SK-N-SH (cell line): ENCODE measurements at regions not wholly inside any gene's neighbourhood (a gene's known extent, or its start where the extent isn't known, plus 50 kb on each side); places are given as distances from the start of the nearest gene placed in this dataset.
"Not testable (repeated sequence)": the region's sequence is repeated elsewhere in the genome, so short reads cannot be mapped to it uniquely, and the experiment has no call there.

Source experiments
- CTCF ChIA-PET: fragments of 300-600, 350-600 bp; formaldehyde crosslinking; extraction: SDS; loops from one replicate; lab custom pipeline; 2021; lab: Yijun Ruan, JAX
- POLR2A ChIA-PET: fragments of 350-600 bp; sonication (Branson Sonifier 250); formaldehyde crosslinking; extraction: SDS; loops from one replicate; lab custom pipeline; 2020; ENCODE audit warnings: antibody characterized with exemption, inconsistent platforms; lab: Yijun Ruan, JAX
- DNase-seq: peaks from one replicate; pipeline ENCODE4 v3.0.0; 2012
- H2AFZ ChIP-seq: fragments of 200-600 bp; sonication (generic); 2 replicates; pipeline ENCODE4 v1.8.1; 2016; ENCODE audit warnings: antibody characterized with exemption, mild to moderate bottlenecking, low read depth
- H3F3A ChIP-seq: fragments of 200-600 bp; sonication (generic); replicated peaks from 2 replicates; pipeline ENCODE3; 2016; ENCODE audit warnings: antibody characterized with exemption, mild to moderate bottlenecking; ENCODE audit not compliant: insufficient read depth
- H3K27ac ChIP-seq, 2 experiments: fragments of 200-500 bp in 1 of 2; fragments of 200-600 bp in 1 of 2; sonication (Bioruptor generic) in 1 of 2; sonication (generic), shearing (Covaris generic) in 1 of 2; 2 replicates each; pipeline versions ENCODE4 v1.5.1 to v1.6.1; 2014 to 2016; ENCODE audit warnings: low read depth in 2 of 2, inconsistent platforms in 1 of 2, low read length in 1 of 2, mild to moderate bottlenecking in 1 of 2, mixed read lengths in 1 of 2
- H3K27me3 ChIP-seq: fragments of 200-600 bp; sonication (generic), shearing (Covaris generic); 2 replicates; pipeline ENCODE4 v1.6.1; 2016; ENCODE audit warnings: mixed run types; ENCODE audit not compliant: insufficient read depth
- H3K36me3 ChIP-seq, 2 experiments: fragments of 200-500 bp in 1 of 2; fragments of 200-600 bp in 1 of 2; sonication (Bioruptor generic) in 1 of 2; sonication (generic) in 1 of 2; replicated peaks in 1 of 2; 2 replicates each; pipeline versions ENCODE3 to v1.5.1; 2014 to 2016; ENCODE audit warnings: low read length in 1 of 2, mild to moderate bottlenecking in 1 of 2; ENCODE audit not compliant: insufficient read depth in 2 of 2, control insufficient read depth in 1 of 2
- H3K4me1 ChIP-seq, 2 experiments: fragments of 200-500 bp in 1 of 2; fragments of 200-600 bp in 1 of 2; sonication (Bioruptor generic) in 1 of 2; sonication (generic), shearing (Covaris generic) in 1 of 2; 2 replicates each; pipeline versions ENCODE4 v1.5.1 to v1.6.1; 2014 to 2016; ENCODE audit warnings: low read depth in 1 of 2, low read length in 1 of 2, mixed run types in 1 of 2; ENCODE audit not compliant: insufficient read depth in 2 of 2, control insufficient read depth in 1 of 2
- H3K4me2 ChIP-seq: fragments of 200-600 bp; sonication (generic), shearing (Covaris generic); 2 replicates; pipeline ENCODE4 v1.6.1; 2017; ENCODE audit warnings: mixed run types
- H3K4me3 ChIP-seq, 2 experiments: fragments of 200-500 bp in 1 of 2; fragments of 200-600 bp in 1 of 2; sonication (Bioruptor generic) in 1 of 2; sonication (generic), shearing (Covaris generic) in 1 of 2; 2 replicates each; pipeline versions ENCODE4 v1.5.1 to v1.8.1; 2014 to 2016; ENCODE audit warnings: low read depth in 2 of 2, inconsistent platforms in 1 of 2, low read length in 1 of 2, mild to moderate bottlenecking in 1 of 2, mixed read lengths in 1 of 2, moderate library complexity in 1 of 2
- H3K79me2 ChIP-seq: fragments of 200-600 bp; sonication (generic); 2 replicates; pipeline ENCODE4 v1.8.1; 2017; ENCODE audit warnings: mild to moderate bottlenecking; ENCODE audit not compliant: insufficient read depth
- H3K9ac ChIP-seq: fragments of 200-600 bp; sonication (generic); 2 replicates; pipeline ENCODE4 v1.6.1; 2017; ENCODE audit warnings: mixed run types
- H3K9me2 ChIP-seq: fragments of 200-600 bp; sonication (generic); 2 replicates; pipeline ENCODE4 v1.6.1; 2017; ENCODE audit warnings: mixed run types
- H3K9me3 ChIP-seq: fragments of 200-600 bp; sonication (generic); 2 replicates; pipeline ENCODE4 v1.6.1; 2017; ENCODE audit warnings: mixed run types, mild to moderate bottlenecking, moderate library complexity
- H4K20me1 ChIP-seq: fragments of 200-600 bp; sonication (generic); 2 replicates; pipeline ENCODE4 v1.6.1; 2017; ENCODE audit warnings: mild to moderate bottlenecking, mixed run types; ENCODE audit not compliant: insufficient read depth
- CTCF ChIP-seq: fragments of 200-600 bp; sonication (generic); IDR thresholded peaks from 2 replicates; pipeline ENCODE4 v1.6.1; 2017; ENCODE audit warnings: antibody characterized with exemption, mild to moderate bottlenecking, moderate library complexity
- FOSL2 ChIP-seq: IDR thresholded peaks from 2 replicates; pipeline ENCODE4 v1.4.0; 2012; ENCODE audit warnings: low read depth, mild to moderate bottlenecking, moderate library complexity, borderline replicate concordance
- GABPA ChIP-seq: IDR thresholded peaks from 2 replicates; pipeline ENCODE4 v1.4.0; 2012; ENCODE audit warnings: low read depth, mild to moderate bottlenecking
- GATA2 ChIP-seq: sonication (generic); formaldehyde crosslinking; IDR thresholded peaks from 2 replicates; pipeline ENCODE4 v1.5.0; 2020; ENCODE audit warnings: mild to moderate bottlenecking, missing genetic modification reagents
- JUND ChIP-seq: IDR thresholded peaks from 2 replicates; pipeline ENCODE4 v1.4.0; 2012
- MXI1 ChIP-seq: IDR thresholded peaks from 2 replicates; pipeline ENCODE4 v1.6.1; 2012; ENCODE audit warnings: mild to moderate bottlenecking, low read depth, low read length, improper control_type of control experiment
- NFIC ChIP-seq: IDR thresholded peaks from 2 replicates; pipeline ENCODE4 v1.4.0; 2012; ENCODE audit warnings: borderline replicate concordance
- PBX3 ChIP-seq: IDR thresholded peaks from 2 replicates; pipeline ENCODE4; 2012
- REST ChIP-seq: IDR thresholded peaks from 2 replicates; pipeline ENCODE4 v1.6.1; 2012; ENCODE audit warnings: mild to moderate bottlenecking, low read depth, low read length, moderate library complexity
- RFX5 ChIP-seq: IDR thresholded peaks from 2 replicates; pipeline ENCODE4 v1.6.1; 2012; ENCODE audit warnings: mild to moderate bottlenecking, improper control_type of control experiment, low read length
- RXRA ChIP-seq: IDR thresholded peaks from 2 replicates; pipeline ENCODE4 v1.4.0; 2012; ENCODE audit warnings: low read depth, mild to moderate bottlenecking, borderline replicate concordance
- SMC3 ChIP-seq: IDR thresholded peaks from 2 replicates; pipeline ENCODE4 v1.6.1; 2012; ENCODE audit warnings: low read depth, low read length, improper control_type of control experiment
- TEAD4 ChIP-seq: IDR thresholded peaks from 2 replicates; pipeline ENCODE4 v1.4.0; 2012; ENCODE audit warnings: mild to moderate bottlenecking, borderline replicate concordance; ENCODE audit not compliant: insufficient read depth
- USF2 ChIP-seq: fragments of 150-350 bp; IDR thresholded peaks from 2 replicates; pipeline ENCODE4 v1.6.1; 2017; ENCODE audit warnings: antibody characterized with exemption, low read length, low read depth, borderline replicate concordance
- WGBS: methylation state at CpG from one replicate; pipeline ENCODE4 v1.1.6; 2017; ENCODE audit warnings: low lambda C conversion rate; 5-methylcytosine and 5-hydroxymethylcytosine counted together
- TF ChIP-seq, protein P1 (sequence below): IDR thresholded peaks from 2 replicates; pipeline ENCODE4 v1.4.0; 2012; ENCODE audit warnings: low read depth, borderline replicate concordance

GRCh38 chr15:59892985-59893384, 111.1 kb upstream of the FOXB1 start:
- H3K36me3 ChIP-seq = no peaks in the 10 kb centered on the region
- no peaks in the 10 kb centered on the region for H3K4me1 ChIP-seq
- 56% methylated on average over 1 of the region's 1 CpG for WGBS
- POLR2A ChIA-PET = no interaction called here
- no peaks in the 10 kb centered on the region for H3F3A ChIP-seq
- CTCF ChIA-PET = no interaction called here
- H3K4me3 ChIP-seq = no peak overlapping the region
- H4K20me1 ChIP-seq = no peaks in the 10 kb centered on the region
- H3K4me2 ChIP-seq = no peak overlapping the region
- no peaks in the 10 kb centered on the region for H3K79me2 ChIP-seq
- no peaks in the 10 kb centered on the region for H3K27me3 ChIP-seq
- H3K9me2 ChIP-seq = no peaks in the 10 kb centered on the region
- H3K9me3 ChIP-seq = no peaks in the 10 kb centered on the region
- H2AFZ ChIP-seq = no peak overlapping the region
- no peak overlapping the region for H3K27ac ChIP-seq
- no peak for DNase-seq
- TF ChIP-seq NFIC = no peak
- TF ChIP-seq REST = peak; percentile 93
- TF ChIP-seq JUND = no peak
- no peak overlapping the region for H3K9ac ChIP-seq

DNA sequence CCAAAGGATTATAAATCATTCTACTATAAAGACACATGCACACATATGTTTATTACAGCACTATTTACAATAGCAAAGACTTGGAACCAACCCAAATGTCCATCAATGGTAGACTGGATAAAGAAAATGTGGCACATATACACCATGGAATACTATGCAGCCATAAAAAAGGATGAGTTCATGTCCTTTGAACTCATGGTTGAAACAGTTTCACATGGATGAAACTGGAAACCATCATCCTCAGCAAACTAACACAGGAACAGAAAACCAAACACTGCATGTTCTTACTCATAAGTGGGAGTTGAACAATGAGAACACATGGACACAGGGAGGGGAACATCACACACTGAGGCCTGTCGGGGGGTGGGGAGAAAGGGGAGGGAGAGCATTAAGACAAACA, 116.2 kb upstream of the FOXB1 start:
- H3K9me2 ChIP-seq, H3K27ac ChIP-seq, H3K9me3 ChIP-seq, H3K4me2 ChIP-seq, H3F3A ChIP-seq, H3K4me1 ChIP-seq, H4K20me1 ChIP-seq, H3K4me3 ChIP-seq, H3K27me3 ChIP-seq, DNase-seq, H3K36me3 ChIP-seq, POLR2A ChIA-PET, CTCF ChIA-PET, H3K9ac ChIP-seq, H2AFZ ChIP-seq, H3K79me2 ChIP-seq: not testable (repeated sequence)
- 25% methylated on average over 1 of the region's 1 CpG for WGBS

- Histone ChIP-seq H3K9me2 (no peaks in the 10 kb centered on the region), H4K20me1 (no peaks in the 10 kb centered on the region), H3K9ac (no peak overlapping the region), H3K36me3 (no peaks in the 10 kb centered on the region), H3K27me3 (no peaks in the 10 kb centered on the region), H3K9me3 (no peaks in the 10 kb centered on the region), H3K79me2 (no peaks in the 10 kb centered on the region), H3K4me3 (no peak overlapping the region), H3K27ac (no peak overlapping the region), H2AFZ (no peak overlapping the region), H3F3A (no peaks in the 10 kb centered on the region), H3K4me2 (no peak overlapping the region), H3K4me1 (peaks cover 0 to 2% of the 10 kb centered on the region in 2 experiments; a peak in 1 of 4 replicates)
- ChIA-PET CTCF (no interaction called here), POLR2A (no interaction called here)
- 18% methylated on average over 4 of the region's 4 CpGs for WGBS
- no peak for DNase-seq
- TF ChIP-seq MXI1 = no peak
- TF ChIP-seq GATA2 (CRISPR knock-in tag) = no peak
- no peak for TF ChIP-seq USF2
- TF ChIP-seq, protein P1, sequence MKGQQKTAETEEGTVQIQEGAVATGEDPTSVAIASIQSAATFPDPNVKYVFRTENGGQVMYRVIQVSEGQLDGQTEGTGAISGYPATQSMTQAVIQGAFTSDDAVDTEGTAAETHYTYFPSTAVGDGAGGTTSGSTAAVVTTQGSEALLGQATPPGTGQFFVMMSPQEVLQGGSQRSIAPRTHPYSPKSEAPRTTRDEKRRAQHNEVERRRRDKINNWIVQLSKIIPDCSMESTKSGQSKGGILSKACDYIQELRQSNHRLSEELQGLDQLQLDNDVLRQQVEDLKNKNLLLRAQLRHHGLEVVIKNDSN = no peak
- TF ChIP-seq PBX3 = no peak
- no peak for TF ChIP-seq RFX5
- no peak for TF ChIP-seq RXRA
- no peak for TF ChIP-seq GABPA
- no peak for TF ChIP-seq CTCF
- no peak for TF ChIP-seq TEAD4
- no peak for TF ChIP-seq FOSL2
- TF ChIP-seq NFIC = no peak
- no peak for TF ChIP-seq SMC3
Measured at GRCh38 chr15:59887211-59887610, 116.9 kb upstream of the FOXB1 start.
